Activated CD8-positive, alpha-beta memory T cell treated with anti-CD3 and anti-CD28 coated beads for 36 hours (primary cell): ENCODE measurements at regions not wholly inside any gene's neighbourhood (a gene's known extent, or its start where the extent isn't known, plus 50 kb on each side); places are given as distances from the start of the nearest gene placed in this dataset.
"Not testable (repeated sequence)": the region's sequence is repeated elsewhere in the genome, so short reads cannot be mapped to it uniquely, and the experiment has no call there.

Experiments used
- CTCF ChIA-PET: fragments of 350-600 bp; sonication (Branson Sonifier 250); formaldehyde crosslinking; loops from one replicate; lab custom pipeline; 2021; ENCODE audit warnings: antibody characterized with exemption; lab: Charles Lee
- POLR2A ChIA-PET: fragments of 350-600 bp; sonication (Branson Sonifier 250); formaldehyde crosslinking; loops from one replicate; lab custom pipeline; 2021; ENCODE audit warnings: antibody characterized with exemption; lab: Charles Lee

DNA sequence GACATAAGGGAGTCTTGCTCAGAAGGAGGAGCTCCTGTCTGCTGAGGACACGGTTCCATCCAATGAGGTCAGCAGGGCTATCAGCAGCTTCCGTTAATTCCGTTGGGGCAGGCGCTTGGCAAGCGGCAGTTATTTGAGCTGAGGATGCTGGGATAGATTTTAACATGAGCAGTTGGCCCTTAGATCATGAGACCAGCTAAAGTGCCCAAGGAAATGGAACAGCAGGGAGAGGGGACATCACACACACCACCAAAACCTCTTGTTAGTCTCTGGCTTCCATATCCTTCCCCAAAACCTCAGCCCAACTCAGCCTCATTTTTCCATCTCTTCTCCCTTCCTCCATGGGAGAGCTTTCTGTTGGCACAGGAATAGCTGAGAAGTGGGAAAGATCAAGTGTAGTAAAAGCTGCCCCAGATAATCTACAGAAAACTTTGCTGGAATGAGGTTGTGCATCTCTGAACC, 138.7 kb upstream of the PZP start:
- POLR2A ChIA-PET, result no interaction called here
- CTCF ChIA-PET, result interaction anchor here (1.4 kb wide), 1 partner anchor 13 kb away, joined by 4 read pairs; no protein-coding TSS in a partner anchor

GRCh38 chr12:9345171-9345570, 137.0 kb upstream of the PZP start:
- ChIA-PET CTCF (no interaction called here), POLR2A (no interaction called here)

GRCh38 chr12:9344541-9344940, 136.3 kb upstream of the PZP start:
- POLR2A ChIA-PET, result no interaction called here
- CTCF ChIA-PET, result no interaction called here

GRCh38 chr12:9343731-9344130, 135.5 kb upstream of the PZP start:
- ChIA-PET CTCF (no interaction called here), POLR2A (no interaction called here)

DNA sequence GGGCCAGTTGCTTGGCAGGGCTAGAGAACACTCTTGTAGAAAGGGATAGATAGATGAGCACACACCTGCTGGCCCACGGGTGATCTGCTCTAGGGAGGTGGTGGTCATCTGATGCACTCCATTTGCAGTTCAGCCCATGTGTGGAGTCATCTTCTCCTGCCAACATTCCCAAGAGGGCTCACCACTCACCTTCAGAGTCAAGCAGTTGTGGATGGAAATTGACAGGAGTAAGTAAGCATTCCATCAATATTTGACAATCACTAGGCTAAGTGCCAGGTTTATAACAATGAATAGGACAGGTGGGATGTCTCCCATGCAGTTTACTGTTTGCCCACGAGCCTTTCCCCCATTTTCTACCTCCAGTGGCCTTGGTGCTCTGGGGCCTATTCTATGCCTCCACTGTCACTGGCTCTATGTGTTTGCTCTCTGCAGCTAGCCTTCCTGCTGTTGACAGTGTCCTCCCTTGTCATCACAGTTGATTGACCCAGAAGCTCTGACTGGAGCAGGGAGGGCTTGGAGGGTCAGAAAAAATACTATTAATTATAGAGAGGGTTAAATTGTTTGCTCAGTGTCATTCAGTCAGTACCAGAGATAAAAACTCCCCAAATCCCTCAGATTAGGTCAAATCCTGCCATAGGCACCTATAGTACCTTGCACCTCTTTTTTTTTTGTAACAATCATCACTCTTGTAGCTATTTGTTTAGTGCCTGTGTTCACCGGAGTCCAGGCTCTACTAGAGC, 134.6 kb upstream of the PZP start:
- ChIA-PET POLR2A (no interaction called here), CTCF (interaction anchor here (0.8 kb wide), 1 partner anchor 365 kb away, joined by 3 read pairs; no protein-coding TSS in a partner anchor)

DNA sequence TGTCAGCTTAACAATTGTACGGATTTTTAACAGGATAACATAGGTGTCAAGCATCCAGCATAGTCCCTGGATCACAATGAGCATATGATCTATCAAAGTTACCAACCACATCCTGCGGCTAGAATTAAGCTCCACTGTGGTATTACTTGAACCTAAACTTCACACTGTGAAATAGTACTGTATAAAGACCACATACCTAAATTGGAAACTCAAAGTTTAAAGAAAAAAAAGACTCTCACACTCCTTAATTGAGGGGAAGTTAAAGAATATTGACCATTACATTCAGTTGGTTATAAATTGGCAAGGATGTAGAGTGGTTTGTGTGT, 133.0 kb upstream of the PZP start:
- ChIA-PET POLR2A (interaction anchor here (0.8 kb wide), 1 partner anchor 23 kb away, joined by 3 read pairs; no protein-coding TSS in a partner anchor), CTCF (interaction anchor here (0.7 to 1.4 kb wide), 2 partner anchors 10 to 21 kb away, joined by 3 read pairs; no protein-coding TSS in a partner anchor)

DNA sequence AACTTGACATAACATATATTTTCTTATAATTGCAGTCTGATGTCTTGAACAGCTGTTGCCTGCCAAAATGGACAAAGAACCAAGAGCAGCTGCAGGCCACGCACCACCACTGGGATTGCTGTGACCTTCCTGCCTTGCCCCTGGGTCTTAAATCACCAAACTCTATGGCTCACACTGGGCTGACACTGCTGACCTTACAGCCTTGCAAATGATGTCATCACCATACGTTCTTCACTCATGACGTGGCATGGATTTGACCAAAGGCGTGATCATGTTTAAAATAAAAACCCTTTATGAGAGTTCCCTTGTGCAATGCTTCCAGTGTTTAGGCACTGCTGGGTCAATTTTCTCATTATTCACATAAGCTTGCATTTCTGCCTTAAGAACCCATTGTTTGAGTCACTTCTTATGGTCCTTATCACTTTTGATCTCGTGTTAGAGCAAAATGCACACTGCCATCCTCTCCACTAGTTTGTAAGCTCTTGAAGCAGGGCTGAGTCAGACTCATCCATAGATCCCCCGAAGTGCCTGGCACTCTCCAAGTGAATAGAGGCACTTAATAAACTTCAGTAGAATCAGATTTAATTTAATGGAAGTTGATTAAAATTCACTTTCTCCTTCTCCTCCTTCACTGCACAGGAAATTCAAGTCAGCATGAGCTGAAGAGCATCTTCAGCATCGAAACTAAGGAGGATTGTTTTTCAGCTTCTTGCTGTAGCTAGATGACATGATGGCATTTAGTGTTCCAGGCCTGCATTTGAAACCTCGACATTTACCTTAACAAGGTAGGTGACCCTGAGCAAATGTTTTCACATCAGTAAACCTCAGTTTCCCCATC, 132.4 kb upstream of the PZP start:
- ChIA-PET CTCF (interaction anchor here (0.7 to 1.4 kb wide), 2 partner anchors 9 to 22 kb away, joined by 3 read pairs; no protein-coding TSS in a partner anchor), POLR2A (interaction anchor here (0.8 kb wide), 1 partner anchor 24 kb away, joined by 3 read pairs; no protein-coding TSS in a partner anchor)

- ChIA-PET POLR2A (no interaction called here), CTCF (no interaction called here)
Observed at GRCh38 chr12:9337656-9338055, 129.5 kb upstream of the PZP start.

GRCh38 chr12:9336375-9337011, 128.3 kb upstream of the PZP start:
- CTCF ChIA-PET, POLR2A ChIA-PET: not testable (repeated sequence)

GRCh38 chr12:9335867-9336266, 127.7 kb upstream of the PZP start:
- ChIA-PET POLR2A (no interaction called here), CTCF (no interaction called here)

DNA sequence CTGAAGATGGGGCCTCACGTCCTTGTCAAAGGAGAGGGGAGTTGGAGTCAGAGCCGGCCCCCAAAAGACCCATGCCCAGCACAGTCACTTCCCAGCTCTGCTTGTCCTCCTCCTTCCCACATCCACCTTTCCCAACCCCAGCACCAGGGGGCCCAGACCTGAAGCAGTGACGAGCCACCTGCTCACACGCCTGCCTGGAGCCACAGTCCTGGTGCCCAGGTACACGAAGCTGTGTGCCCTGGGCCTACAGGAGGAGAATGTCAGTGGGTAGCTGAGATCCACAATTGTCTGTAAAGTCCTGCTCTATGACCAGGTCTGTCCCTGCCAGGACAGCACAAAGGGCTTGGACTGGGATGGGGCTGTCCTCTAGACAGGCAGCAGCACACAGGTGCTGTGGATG, 126.8 kb upstream of the PZP start:
- CTCF ChIA-PET, result interaction anchor here (0.6 kb wide), 1 partner anchor 678 kb away, joined by 3 read pairs; no protein-coding TSS in a partner anchor
- POLR2A ChIA-PET, result no interaction called here

- ChIA-PET POLR2A (no interaction called here), CTCF (interaction anchor here (1.2 kb wide), 1 partner anchor 14 kb away, joined by 4 read pairs; no protein-coding TSS in a partner anchor)
Observed at GRCh38 chr12:9334041-9334692, 126.0 kb upstream of the PZP start.

DNA sequence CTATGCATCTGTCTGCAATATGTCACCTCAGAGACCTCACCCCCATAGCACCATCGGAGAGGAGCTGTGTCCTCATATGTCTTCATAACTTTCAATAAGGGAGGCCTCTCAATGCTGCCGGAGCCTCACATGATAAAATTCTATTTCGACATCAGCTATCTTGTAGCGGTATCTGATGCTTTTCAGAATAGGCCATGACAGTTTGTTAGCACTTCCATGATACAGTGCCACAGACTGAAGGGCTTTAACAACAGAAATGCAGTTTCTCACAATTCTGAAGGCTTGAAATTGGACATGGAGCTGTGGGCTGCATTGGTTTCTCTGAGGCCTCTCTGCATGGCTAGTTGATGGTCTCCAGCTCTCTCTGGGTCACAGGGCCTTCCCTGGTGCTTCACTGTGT, 125.0 kb upstream of the PZP start:
- POLR2A ChIA-PET, result no interaction called here
- CTCF ChIA-PET, result interaction anchor here (1.1 to 1.2 kb wide), 2 partner anchors 15 to 269 kb away, joined by 3 to 4 read pairs; no protein-coding TSS in a partner anchor

GRCh38 chr12:9332564-9332963, 124.4 kb upstream of the PZP start:
- ChIA-PET CTCF (interaction anchor here (0.7 to 1.1 kb wide), 3 partner anchors 118 to 301 kb away, joined by 3 to 4 read pairs (median 3); no protein-coding TSS in a partner anchor), POLR2A (no interaction called here)

DNA sequence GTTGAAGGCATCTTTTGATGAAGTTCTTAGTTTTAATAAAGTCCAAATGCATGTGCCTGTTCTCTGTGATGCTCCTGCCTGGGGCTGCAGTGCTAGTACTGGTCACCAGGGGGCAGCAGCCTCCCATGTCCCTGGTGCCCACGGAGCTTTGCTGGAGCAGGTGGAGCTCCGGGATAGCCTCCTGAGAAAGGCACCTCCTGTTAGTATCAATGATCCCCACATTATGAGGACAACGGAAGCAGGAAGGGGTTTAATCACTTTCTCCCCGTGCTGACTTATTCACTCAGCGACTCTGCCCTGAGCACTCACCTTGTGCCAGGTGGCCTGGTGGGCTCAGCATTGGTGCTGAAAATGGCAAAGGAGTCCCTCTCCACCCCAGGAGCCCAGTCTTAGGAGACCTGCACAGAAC, 123.0 kb upstream of the PZP start:
- CTCF ChIA-PET, result interaction anchor here (0.6 to 1.0 kb wide), 2 partner anchors 10 to 138 kb away, joined by 3 to 4 read pairs; no protein-coding TSS in a partner anchor
- POLR2A ChIA-PET, result no interaction called here

- CTCF ChIA-PET, result no interaction called here
Observed at GRCh38 chr12:9329019-9329418, 120.8 kb upstream of the PZP start.

DNA sequence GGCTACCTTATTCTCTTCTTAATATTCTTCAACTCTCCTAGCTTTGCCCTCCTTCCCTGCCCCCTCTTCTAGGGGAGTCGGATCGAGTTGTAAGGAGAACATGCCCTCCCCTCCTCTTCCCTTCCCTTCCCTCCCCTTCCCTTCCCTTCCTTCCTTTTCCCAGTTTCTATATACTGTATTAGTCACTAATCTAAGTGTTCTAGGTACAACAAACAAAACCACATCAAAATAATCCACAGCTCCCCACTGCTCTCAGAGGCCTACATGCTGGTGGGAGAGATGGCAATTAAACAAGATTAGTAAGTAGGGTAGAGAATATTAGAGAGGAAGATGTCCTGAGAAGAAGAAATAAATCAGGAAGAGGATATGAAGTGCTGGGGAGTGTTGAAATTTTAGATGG, 119.9 kb upstream of the PZP start:
- ChIA-PET POLR2A (no interaction called here), CTCF (no interaction called here)

More at GRCh38 chr12:9329019-9329418, 120.8 kb upstream of the PZP start:
- POLR2A ChIA-PET, result no interaction called here

DNA sequence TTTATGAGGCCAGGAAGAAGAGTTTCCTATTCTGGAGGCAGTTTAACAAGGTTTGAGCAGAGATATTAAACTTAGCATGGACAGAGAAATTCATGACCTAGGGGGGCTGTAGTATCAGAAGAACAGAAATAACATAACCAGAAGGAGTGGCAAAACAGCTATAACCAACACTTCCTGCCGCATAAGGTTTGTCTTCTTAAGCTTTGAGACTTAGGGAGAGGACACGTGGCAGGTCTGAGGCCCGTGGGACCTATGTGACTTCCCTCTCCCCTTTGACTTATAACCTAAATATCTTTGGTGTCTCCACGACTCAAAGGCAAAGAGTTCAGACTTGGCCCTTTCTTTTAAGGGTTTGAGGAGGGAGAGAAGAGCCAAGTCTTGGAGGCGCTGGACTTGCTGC, 119.1 kb upstream of the PZP start:
- CTCF ChIA-PET, result no interaction called here
- POLR2A ChIA-PET, result no interaction called here

DNA sequence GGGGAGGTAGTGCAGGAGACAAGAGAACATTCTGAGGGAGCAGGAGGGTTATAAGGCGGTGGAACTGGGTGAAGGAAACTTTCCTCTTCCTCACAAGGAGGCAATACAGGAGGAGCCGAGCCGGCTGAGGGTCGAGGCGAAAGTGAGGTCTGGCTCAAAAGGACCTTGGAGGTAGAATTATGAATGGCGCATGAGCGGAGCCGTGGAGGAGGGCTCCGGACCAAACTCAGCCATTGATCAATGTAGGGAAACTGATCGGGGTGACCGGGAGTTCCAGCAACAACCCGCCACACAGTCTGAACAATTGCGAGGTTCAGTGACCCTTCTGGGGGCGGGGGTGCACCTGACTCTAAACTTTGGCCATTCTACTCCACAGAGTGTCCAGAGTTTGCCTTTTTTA, 118.7 kb upstream of the PZP start:
- POLR2A ChIA-PET, CTCF ChIA-PET: not testable (repeated sequence)
